ENCODE measurements at regions not wholly inside any gene's neighbourhood (a gene's known extent, or its start where the extent isn't known, plus 50 kb on each side); places are given as distances from the start of the nearest gene placed in this dataset.

DNA sequence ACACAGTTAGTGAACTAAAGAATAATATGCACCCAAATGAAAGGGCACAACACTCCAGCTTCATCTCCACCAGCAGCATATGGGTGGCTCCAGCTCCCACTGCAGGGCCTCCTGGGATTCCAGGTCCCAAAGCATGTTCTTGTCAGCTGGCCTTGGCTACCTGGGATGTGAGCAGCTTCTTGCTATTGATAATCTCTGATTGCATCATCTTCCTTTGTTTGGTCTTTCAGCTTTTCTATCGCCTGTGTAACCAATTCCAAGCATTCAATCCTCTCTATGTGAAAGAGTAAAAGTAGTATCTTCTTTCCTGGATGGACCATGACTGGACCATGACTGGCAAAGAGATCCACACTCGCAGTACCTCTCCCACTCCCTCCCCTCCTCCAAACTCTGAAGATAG is 333.9 kb upstream of the GLI3 start:
- no peak for TF ChIP-seq POLR2A (IDR thresholded peaks at IDR 0.05)
- TF ChIP-seq, protein P1, sequence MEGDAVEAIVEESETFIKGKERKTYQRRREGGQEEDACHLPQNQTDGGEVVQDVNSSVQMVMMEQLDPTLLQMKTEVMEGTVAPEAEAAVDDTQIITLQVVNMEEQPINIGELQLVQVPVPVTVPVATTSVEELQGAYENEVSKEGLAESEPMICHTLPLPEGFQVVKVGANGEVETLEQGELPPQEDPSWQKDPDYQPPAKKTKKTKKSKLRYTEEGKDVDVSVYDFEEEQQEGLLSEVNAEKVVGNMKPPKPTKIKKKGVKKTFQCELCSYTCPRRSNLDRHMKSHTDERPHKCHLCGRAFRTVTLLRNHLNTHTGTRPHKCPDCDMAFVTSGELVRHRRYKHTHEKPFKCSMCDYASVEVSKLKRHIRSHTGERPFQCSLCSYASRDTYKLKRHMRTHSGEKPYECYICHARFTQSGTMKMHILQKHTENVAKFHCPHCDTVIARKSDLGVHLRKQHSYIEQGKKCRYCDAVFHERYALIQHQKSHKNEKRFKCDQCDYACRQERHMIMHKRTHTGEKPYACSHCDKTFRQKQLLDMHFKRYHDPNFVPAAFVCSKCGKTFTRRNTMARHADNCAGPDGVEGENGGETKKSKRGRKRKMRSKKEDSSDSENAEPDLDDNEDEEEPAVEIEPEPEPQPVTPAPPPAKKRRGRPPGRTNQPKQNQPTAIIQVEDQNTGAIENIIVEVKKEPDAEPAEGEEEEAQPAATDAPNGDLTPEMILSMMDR (IDR thresholded peaks at IDR 0.05): no peak

All from Peyer's patch (tissue), 4 donors.